ENCODE measurements at regions not wholly inside any gene's neighbourhood (a gene's known extent, or its start where the extent isn't known, plus 50 kb on each side); places are given as distances from the start of the nearest gene placed in this dataset.

DNA sequence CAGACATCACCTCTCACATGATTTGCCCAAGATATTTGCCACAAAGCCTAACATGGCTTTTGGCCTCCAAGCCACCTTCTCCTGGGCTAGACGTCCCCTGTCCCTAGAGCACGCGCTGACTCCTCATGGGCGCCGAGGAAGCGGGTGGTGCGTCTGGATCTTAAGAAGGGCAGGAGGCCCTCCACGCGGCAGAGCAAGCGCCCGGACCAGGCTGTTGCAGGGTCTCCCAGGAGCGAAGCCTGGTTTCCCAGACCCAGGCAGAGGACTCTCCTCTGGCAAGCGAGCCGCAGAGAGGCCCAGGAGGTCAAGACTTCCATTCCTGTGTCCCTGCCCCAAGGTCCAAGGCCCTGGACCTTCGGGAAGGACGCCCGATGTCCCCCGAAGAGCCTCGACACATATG, 101.7 kb upstream of the TTC34 start:
- no peak for ATAC-seq

DNA sequence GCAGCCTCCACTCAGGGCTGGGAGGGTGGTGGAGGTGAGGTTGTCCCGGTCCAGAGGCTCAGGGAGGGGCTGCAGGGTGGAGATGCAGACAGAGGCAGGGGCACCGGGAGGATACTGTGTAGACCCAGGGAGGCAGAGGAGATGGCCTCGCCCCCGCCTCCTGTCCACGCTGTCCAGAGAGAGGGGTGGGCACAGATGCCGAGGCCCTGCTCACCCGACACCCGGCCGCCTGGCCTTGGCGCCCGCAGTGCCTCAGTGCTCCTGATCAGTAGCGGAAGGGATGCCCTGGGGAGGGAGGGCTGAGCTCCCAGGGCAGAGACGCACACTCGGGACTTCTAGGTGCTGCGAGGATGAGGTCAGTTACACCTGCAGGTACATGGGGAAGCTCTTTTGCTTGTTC, 102.7 kb upstream of the TTC34 start:
- intact Hi-C loops (cut with DNase I) = no loop called here
- ATAC-seq (no peak), DNase-seq (no peak)
- WGBS, 2 donors = 78 to 79% methylated on average over 15 of the region's 15 CpGs
- no peak overlapping the region for H3K4me3 ChIP-seq
- H3K9me3 ChIP-seq = no peaks in the 10 kb centered on the region
- TF ChIP-seq, protein P1, sequence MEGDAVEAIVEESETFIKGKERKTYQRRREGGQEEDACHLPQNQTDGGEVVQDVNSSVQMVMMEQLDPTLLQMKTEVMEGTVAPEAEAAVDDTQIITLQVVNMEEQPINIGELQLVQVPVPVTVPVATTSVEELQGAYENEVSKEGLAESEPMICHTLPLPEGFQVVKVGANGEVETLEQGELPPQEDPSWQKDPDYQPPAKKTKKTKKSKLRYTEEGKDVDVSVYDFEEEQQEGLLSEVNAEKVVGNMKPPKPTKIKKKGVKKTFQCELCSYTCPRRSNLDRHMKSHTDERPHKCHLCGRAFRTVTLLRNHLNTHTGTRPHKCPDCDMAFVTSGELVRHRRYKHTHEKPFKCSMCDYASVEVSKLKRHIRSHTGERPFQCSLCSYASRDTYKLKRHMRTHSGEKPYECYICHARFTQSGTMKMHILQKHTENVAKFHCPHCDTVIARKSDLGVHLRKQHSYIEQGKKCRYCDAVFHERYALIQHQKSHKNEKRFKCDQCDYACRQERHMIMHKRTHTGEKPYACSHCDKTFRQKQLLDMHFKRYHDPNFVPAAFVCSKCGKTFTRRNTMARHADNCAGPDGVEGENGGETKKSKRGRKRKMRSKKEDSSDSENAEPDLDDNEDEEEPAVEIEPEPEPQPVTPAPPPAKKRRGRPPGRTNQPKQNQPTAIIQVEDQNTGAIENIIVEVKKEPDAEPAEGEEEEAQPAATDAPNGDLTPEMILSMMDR (IDR thresholded peaks at IDR 0.05) = no peak
- H3K4me1 ChIP-seq = no peaks in the 10 kb centered on the region
- no peak overlapping the region for H3K27ac ChIP-seq
- peaks cover 0 to 44% (median 20%) of the 10 kb centered on the region in 7 donors for H3K27me3 ChIP-seq
- H3K36me3 ChIP-seq = no peaks in the 10 kb centered on the region

More for the DNA sequence above, 101.7 kb upstream of the TTC34 start:
- 91 to 92% methylated on average over 19 of the region's 19 CpGs for WGBS, 2 donors
- TF ChIP-seq, protein P1 (IDR thresholded peaks at IDR 0.05) = no peak
- H3K27me3 ChIP-seq = peaks cover 0 to 46% (median 20%) of the 10 kb centered on the region in 7 donors
- no peaks in the 10 kb centered on the region for H3K4me1 ChIP-seq
- no peak for DNase-seq
- H3K36me3 ChIP-seq = no peaks in the 10 kb centered on the region
- intact Hi-C loops (cut with DNase I) = no loop called here
- no peaks in the 10 kb centered on the region for H3K9me3 ChIP-seq
- H3K4me3 ChIP-seq = no peak overlapping the region
- no peak overlapping the region for H3K27ac ChIP-seq

DNA sequence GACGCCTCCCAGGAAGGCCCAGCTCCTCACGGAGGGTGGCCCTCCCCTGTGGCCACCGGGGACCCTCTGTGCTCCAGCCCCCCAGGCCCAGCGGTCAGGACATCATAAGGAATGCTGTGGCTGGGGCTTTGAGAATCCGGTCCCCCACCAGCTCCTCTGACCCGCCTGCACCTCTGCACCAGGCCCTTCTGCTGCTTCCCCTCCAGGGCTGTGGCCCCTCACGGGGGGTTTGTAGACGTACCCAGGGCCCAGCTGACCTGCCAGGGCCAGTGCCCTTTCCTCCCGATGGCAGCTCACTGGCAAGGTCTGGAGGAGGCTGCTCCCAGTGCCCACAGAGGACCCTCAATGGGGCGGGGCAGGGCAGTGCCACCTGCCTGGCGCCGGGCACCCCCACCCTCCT, 103.9 kb upstream of the TTC34 start:
- Histone ChIP-seq H3K4me1 (no peaks in the 10 kb centered on the region), H3K27ac (no peak overlapping the region), H3K9me3 (no peaks in the 10 kb centered on the region), H3K27me3 (peaks cover 0 to 39% (median 18%) of the 10 kb centered on the region in 7 donors), H3K4me3 (no peak overlapping the region), H3K36me3 (no peaks in the 10 kb centered on the region)
- TF ChIP-seq, protein P1 (IDR thresholded peaks at IDR 0.05) = no peak
- ATAC-seq (no peak), DNase-seq (no peak)
- intact Hi-C loops (cut with DNase I) = no loop called here
- 82% methylated on average over 12 of the region's 12 CpGs for WGBS, 2 donors

DNA sequence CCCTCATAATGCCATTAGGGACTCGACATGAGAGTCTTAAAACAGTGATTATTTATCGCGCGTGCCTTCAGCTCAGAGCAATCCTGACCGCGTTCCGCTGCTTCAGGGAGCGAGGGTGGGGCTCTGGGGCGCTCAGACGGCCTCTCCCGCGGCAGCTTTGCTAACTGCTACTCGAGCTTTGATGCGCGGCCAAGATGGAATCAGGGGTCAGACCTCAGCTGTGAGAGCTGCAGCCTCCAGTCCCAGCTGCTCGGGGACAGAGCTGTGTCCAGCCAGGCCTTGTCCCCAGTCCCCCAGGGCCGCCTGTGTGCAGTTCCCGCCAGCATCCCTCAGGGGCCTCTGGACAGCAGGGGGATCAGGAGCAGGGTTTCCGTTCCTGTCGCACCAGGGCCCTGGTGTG, 104.6 kb upstream of the TTC34 start:
- Histone ChIP-seq H3K27ac (no peak overlapping the region), H3K4me1 (no peaks in the 10 kb centered on the region), H3K4me3 (no peak overlapping the region), H3K27me3 (peaks cover 0 to 36% (median 18%) of the 10 kb centered on the region in 7 donors), H3K9me3 (no peaks in the 10 kb centered on the region), H3K36me3 (no peaks in the 10 kb centered on the region)
- 28 to 35% methylated on average over 20 of the region's 20 CpGs for WGBS, 2 donors
- DNase-seq (peak; percentile 16 to 25), ATAC-seq (peak in 5 of 8 donors; percentile 15 to 56 (median 37))
- TF ChIP-seq, protein P1 (IDR thresholded peaks at IDR 0.05) = no peak
- intact Hi-C loops (cut with DNase I) = no loop called here
